GM19035 (cell line): ENCODE measurements at regions not wholly inside any gene's neighbourhood (a gene's known extent, or its start where the extent isn't known, plus 50 kb on each side); places are given as distances from the start of the nearest gene placed in this dataset.

Source experiments
- ATAC-seq: cut with Tn5 transposase; IDR thresholded peaks from one replicate; pipeline ENCODE4 v1.9.1; 2021; ENCODE audit not compliant: unreplicated experiment

DNA sequence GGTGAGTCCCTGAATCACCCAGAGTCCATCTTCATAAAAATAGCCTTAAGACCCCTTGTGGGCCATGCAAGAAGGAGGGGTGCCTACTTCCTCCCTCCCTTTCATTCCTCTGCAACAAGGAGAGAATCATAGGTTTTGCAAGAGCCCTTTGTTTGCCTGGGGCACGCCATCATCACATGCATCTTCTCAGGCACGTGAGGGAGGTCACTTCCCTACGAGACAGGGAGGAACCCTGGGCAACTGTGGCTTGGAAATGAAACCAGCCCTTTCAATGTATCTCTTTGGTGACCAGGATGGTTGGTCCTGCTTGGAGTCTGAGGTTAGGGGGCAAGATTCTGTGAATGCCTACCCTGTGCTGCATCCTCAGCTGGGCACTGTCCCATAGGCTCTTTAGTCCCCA is 194.8 kb downstream of the MAFB start:
- ATAC-seq: no peak

DNA sequence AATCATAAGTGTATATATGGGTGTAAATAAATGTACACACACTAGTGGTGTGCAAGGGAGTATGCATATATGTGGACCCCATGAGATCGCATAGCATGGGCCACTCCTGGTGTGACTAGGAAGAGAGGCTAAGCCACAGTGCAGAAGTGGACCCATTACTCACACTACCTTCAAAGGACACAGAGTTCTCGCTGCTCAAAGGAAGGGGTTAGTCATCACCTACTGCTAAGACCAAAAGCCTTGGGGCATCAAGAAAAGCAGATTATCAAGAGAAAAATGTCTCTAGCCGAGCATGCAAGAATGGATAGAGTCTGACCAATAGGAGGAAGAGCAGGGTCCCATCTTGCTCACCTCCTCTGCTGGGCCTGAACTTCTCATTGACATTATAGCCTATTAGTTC is 195.5 kb downstream of the MAFB start:
- ATAC-seq: no peak

DNA sequence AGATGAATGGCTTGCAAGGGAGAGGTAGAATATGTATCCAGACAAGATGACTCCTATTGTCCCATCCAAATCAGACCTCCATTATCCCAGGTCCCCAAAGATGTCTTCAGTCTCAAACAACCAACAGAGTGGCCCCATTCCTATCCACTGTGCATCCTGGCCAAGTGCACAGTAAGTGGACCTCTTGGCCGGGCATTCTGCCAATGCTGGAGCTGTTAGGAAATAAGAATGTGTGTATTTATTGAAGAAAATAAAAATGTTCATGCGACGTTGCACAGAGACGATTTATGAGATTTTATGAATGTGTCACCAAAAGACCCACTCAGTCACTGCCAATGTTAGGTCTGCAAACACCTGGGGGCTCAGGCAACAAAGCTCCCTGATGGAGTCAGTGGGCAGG is 196.0 kb downstream of the MAFB start:
- ATAC-seq: no peak

DNA sequence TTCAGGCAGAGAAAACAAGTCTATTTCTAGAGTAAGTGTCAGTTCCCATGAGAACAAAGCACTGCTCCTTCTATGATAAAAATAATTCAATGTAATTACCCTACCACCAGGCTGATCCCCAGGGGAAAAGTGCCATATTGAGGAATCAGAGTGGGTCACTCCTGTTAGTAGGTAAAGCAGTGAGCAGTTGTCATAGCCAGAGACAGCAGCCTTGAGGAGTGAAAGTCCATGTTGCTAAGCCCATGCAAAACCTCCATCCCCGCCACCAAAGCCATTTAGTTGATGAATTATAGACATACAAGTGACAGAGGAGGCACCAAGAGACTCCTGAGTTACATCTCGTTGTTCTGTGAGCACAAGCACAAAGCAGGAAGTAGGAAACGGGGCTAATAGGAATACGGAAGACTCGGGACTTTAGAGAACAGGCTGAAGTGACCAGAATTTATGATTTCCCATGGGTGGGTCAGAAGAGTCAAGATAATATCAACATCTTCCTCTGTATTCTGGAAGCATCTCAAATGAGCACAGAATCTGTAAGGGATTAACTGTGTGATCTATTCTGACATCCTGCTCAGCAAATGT is 197.9 kb downstream of the MAFB start:
- no peak for ATAC-seq

DNA sequence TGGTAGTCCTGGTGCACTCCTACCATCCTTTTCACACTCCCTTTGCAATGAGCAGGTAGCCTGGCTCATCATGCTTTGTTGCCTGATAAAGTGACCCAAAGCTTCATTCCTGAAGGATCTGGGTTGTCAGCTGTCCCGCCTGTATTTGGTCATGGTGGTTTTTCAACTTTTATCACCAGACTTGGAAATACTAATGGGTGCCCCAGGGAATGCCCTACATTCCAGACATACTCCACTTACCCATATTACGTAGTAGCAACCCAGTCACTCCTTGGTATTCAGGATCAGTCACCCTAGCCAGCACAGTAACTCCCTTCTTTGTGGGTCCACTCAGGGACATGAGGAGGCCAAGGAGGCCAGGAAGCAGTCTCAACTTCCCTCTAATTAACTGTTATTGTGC is 199.2 kb downstream of the MAFB start:
- ATAC-seq: no peak

DNA sequence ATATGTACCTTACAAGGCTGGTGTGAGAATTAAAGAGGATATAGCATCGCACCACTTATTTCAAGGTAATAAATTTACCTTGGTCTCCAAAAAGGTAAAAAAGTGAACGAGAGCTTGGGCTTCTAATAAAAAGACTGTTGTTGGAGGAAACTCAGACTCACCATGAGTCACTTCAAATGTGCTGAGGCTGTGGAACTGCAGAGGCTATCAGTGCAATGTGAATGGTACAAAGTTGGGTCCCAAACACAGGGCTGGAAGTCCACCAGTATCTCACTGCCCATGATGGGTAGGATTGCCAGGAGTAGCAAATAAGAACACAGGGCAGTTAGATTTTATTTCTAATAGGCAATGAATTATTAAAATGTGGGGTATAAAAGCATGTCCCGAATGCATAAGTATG is 200.6 kb downstream of the MAFB start:
- no peak for ATAC-seq

DNA sequence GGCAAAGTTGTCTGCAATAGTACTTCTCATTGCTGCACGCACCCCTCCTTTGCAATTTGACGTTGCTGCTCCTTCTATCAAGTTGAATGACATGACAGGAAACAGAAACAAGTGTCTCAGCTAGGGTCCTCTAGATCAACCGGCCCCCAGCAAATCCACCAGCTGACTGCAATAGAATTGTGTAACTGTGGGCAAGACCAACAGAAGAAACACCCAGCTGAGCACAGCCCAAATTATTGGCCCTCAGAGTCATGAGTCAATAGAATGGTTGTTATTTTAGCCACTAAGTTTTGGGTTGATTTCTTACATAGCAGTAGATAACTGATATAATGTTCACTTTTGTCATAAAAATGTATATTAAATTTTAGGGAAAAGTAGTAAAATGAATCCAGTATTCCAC is 202.7 kb downstream of the MAFB start:
- ATAC-seq: no peak

DNA sequence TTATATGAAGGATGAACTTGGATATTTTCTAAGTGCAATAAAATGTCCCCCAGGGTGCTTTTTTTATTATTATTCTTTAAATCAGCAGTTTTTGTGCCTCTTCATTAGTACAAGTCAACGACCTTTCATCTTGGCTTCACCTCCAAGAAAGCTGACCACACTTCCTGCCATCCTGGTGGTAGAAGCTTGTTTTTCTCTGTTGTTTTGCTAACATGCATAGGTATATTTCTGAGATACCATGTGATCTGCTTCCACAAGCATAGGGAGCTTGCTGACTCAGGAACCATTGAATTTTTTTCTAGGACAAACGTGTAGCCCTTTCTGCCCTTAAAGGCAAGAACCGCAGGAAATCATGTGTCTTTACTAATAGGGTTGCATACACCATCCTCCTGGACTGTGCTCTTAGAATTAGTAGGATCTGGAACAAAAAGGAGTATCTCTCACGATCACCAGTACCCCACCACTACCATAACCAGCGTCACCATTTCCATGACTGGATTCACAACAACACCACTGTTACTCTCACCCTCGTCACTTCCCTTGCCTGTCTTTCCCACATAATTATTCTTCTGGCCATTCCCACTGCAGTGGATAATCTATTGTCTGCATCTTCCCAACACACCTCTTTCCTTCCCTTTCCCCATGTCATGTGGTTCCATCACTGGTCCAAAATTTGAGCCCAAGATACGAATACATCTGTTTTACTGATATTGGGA is 207.1 kb downstream of the MAFB start:
- no peak for ATAC-seq

DNA sequence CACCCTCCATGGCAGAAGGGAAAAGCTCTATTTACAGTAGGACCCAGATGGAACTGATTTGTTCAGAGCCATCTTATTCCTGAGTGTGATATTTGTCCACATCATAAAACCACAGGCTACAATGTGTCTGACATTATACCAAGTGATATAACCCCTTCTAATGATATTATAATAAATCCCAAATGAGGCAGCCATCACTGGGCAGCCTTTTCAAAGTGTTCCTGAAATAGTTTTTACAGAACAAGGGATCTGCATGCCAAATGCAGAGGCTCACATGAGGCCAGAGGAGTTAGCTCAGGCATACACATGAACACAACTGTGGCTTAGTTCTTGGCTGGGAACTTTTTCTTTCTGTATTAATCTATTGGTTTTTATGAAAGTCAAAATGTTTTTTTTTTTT is 207.7 kb downstream of the MAFB start:
- no peak for ATAC-seq

DNA sequence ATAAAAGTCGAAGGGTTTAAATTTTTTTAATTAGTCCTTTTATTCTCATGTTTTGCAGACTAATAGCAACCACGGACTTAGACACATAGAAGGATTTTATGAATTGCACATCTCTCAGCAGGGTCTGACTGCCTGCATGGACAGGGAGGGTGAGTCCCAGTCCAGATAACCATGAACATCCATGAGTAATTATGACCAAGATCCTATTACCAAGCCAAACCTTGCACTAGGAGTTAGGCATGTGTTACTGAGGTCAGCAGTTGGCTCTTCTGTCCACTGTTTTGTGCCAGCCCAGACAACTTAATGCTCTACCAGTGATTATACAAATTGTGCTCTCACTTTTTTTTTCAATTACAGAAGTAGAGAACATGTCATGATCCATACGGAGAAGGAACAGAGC is 211.2 kb downstream of the MAFB start:
- no peak for ATAC-seq

DNA sequence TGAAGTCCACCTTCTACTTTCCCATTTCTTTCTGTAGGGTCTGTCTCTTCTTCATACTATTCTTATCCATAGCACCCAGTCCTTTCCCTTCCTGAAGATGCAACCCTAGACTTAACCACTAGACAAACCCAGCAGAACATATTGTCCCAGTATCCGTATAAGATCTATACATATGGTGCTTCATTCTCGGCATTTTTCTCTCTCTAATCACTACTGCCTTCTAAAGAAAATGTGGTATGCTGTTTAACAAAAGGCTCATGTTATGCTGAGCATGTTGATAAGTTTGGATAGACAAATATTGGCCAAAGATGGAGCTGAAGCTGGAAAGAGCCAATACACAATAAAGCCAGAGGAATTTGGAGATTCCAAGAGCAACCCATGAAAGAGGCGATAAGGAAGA is 212.6 kb downstream of the MAFB start:
- ATAC-seq: no peak

DNA sequence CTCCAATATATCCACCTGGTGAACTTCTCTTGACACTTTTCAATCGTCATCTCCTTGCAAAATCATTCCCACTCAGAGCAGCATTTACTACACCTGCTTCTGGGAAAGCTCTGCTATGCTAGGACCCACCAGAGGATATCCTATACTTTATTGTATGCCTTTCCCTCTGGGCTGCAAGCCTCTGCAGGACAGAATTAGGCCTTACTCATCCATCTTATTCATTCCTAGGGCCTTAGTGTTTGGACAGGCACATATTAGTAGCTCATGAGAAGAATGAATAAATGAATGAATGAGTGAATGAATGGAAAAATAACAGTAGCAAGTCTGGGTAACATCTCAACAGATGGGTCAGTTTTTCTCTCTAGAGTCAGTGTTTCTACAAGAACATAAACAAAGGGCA is 216.1 kb downstream of the MAFB start:
- ATAC-seq: no peak

DNA sequence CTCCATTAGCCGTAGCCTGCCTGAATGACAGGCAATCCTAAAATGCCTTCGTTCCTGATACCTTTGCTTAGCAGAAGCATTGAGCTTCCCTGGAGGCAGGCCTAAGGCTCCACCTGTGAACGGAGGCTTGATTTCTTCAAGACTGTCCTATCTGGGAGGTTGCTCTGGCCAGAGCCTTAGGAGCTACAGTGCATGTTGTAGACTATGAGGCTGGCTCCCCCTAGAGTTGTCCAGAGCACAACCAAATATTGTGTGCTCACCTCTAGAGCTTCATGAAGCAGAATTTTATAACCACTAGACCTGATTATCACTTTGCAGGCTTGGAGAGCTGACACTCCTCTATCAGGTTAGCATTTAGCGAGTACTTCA is 217.8 kb downstream of the MAFB start:
- no peak for ATAC-seq

DNA sequence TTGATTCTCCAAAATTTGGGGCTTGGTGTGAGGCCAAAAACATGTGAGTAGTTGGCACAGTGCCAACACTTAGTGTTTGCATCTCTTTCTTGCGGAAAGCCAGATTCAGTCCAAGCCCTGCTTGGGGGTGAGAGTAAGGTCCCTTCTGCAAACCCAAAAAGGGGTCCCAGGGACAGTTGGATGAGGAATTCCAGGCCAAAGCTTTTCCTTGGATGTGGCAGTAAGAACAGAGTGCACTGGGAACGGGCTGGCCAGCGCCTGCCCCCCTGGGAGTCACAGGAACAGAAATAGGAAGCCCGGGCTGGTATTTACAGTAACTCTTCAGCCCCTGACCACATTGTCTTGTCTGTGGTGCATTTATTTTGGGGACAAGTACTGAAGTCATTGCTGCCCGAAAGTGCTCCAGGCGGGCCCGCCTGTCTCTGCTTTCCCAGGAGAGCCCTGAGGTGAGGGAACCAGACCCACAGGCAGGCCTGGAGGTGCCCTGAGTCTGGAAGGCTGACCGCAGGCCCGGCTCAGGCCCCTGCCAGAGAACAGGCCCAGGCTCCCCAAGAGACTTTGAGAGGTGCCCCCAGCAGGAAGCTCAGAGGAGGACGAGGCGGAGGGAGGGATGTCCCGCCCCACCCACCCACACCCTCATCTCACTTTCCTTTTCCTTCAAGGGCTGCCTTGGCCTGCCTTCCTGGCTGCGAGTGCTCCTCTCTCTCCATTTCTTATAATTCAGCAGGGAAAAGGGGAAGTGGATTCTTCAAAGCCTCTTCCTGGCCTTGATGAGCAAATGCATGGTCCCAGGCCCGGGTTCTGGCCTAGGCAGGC is 218.4 kb downstream of the MAFB start:
- ATAC-seq: no peak

DNA sequence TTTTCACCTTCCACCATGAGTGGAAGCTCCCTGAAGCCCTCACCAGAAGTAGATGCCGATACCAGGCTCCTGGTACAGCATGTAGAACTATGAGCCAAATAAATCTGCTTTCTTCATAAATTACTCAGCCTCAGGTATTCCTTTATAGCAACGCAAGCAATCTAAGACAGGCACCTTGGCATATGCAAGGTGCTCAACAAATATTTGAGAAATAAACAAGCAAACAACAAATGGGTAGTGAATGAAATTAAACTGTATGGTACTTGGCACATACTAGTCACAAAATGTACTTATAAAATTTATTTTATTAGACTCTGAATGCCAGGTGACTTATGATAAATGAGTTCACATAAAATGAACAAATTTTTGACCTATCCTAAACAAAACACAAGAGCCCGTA is 220.3 kb downstream of the MAFB start:
- ATAC-seq: no peak

DNA sequence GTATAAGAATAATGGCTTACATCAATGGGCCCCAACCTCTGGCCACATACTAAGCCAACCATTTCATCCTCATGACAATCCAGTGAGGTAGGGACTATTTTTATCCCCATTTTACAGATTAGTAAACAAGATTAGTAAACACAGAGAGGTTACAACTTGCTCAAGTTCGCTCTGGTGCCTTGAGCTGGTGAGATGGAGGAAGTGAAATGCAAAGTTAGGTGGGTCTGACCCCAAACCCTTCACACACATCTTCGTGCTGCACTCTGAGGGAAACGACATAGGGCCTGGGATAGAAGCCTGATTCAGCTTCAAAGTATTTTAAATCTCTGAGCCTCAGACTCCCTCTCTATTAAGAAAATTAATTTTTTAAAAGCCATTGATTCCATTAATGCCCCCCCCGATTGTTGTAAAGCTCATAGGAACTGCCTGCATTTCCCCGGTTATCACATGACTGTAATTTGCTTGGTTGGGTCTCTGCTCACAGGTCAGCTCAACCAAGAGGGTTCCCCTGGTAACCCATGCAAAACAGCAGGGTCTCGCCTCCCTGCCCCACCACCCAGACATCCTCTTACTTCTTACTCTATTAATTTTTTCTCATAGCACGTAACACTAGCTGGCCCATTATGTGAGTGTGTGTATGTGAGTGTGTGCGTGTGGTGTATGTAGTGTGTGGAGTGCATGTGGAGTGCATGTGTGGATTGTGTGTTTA is 221.2 kb downstream of the MAFB start:
- ATAC-seq: no peak

DNA sequence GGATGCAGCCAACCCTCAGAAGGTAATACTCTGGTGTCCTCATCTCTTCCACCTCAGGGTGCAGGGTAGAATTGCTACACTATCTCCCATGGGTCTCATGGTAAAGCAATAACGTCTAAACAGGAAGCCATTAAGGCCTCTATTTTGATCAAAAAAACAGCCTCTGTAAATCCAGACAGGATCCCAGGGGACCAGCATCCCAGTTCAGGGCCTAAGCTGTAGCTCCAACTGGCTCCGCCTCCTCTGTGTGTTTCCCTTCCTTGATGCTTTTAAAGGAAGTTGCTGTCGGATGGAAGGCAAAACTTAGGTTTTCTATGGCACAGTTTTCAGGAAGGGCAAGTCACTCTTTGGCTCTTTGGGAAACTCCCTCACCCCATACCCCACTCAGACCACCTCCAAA is 222.0 kb downstream of the MAFB start:
- ATAC-seq: no peak

DNA sequence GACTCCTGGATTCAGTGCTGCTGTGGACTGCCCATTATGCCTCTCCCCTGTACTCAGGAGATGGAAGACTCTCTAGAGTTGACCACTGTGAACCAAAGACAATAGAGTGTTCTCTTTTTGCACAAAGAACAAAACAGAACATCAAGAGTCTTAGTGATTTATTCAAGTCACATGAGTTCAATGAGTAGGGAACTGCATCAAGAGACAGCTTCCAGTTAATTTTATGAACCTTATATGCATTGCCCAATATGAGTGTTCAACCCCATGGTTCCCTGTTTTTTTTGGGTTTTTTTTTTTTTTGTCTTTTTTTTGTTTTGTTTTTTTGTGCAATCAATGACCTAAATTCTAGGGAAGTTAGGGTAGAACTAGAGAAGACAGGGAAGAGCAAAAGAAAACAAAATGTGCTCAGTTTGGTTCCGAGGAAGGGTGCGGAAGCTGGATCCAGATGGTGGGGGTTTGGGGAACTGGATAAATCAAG is 224.3 kb downstream of the MAFB start:
- no peak for ATAC-seq

DNA sequence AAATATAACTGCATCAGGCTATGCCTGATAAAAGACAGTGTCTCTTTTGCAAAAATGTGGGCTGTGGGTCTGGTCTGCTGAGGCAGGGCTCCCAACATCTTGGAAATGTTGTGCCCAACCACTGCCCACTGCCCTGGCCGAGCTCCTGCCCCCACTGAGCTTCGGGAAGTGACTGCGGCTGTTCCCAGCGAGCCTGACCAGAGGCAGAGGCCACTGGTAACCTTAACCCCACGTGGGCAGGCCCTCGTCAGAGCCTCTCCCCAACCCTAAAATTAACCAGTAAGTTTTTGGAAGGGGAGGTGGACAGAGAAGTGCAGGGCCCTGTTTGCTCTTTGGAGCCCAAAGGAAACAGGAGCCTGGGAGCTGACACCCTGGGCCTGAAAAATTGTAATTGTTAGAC is 225.9 kb downstream of the MAFB start:
- ATAC-seq: no peak

DNA sequence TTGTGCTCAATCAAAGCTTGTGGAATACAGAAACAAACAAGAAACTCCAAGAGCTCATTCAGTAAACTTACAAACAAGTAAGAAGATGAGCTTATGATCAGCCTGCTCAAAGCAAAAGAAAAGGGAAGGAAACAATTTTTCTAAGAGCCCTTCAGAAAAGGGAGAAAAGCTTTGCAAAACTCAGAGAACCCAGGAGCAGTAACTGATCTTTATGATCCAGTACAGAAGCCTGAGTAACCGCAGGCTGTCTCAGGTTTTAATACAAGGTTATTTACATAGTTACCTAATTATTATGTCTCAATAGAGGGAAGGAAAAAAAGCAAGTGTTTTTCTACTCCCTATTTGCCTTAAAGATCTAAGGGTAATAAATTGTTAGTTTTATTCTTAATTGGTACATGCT is 226.5 kb downstream of the MAFB start:
- no peak for ATAC-seq

DNA sequence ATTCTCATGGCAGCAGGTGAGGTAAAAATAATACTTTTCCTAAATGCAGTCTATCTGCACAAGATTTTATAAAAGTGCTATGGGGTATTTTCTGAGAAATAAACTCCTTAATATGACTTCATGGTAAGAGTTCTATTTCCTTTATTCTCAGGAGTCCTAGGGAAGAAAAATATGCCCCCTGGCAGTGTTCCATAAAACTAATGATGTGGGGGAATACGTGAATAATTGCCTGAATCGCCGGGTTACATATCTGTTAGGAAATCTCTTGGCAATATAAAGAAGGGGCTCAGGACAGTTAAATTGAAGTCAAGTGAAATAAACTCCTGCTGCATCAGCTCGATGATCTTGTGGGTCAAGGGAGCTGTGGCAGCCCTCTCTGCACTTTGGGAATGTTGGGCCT is 229.7 kb downstream of the MAFB start:
- ATAC-seq: no peak

DNA sequence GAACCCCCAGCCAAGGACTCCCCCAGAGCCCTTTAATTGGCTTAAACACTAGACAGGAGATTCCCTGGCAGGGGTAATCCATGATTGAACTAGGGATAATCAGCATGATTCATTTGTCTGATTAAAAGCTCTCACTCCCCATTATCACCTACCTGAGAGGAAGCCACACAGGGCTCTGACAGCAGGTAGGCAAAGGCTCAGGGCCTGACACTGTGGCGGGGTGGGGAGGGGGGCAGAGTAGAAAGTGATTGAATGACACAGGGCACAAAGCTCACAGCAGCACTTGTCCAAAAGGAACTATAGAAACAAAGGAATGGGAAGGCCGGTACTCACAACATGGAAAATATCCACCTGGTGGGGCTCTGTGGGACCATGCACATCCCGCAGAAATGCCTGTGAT is 231.6 kb downstream of the MAFB start:
- ATAC-seq: no peak
